Stimulated activated CD4-positive, alpha-beta T cell treated with anti-CD3 and anti-CD28 coated beads, Interleukin-4, amount 100 ng/mL, for 1 hour (primary cell): ENCODE measurements at regions not wholly inside any gene's neighbourhood (a gene's known extent, or its start where the extent isn't known, plus 50 kb on each side); places are given as distances from the start of the nearest gene placed in this dataset.

Source experiments
- DNase-seq: peaks from one replicate; pipeline ENCODE4 v3.0.0-alpha.2; 2020

DNA sequence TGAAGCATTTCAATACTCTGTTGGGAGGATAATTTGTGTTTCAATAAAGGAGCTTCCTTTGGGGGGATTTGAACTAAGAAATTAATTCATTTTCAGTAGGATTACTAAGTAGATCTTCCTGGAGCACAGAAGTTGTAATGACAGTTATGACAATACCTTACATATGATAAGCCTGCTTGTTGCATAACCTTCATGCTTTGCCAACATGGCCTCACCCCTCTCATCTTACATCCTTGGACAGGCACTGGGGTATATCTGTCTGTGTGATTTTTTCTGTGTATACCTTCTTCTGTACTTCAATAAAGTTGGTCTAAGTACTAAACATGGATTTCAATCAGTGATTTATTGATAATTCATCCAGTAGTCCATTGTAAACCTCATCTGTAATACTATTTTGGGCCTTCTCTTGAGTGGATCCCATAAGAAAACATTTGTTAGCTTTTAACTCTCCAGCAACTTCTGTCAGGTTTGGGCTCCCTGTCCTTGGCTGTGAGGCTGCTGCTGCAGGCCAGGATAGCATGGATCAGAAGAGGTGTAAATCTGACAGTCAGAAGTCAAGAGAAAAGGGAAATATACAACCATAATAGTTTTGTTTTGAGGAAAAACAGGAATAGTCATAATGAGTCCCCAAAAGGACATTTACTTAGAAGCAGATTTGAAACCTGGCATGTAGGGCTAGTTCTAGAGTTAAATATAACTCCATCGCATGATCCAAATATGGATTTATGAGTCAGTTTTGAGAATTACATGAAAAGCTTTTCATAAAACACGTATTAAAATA lies 422.2 kb downstream of the KLF5 start:
- no peak for DNase-seq

DNA sequence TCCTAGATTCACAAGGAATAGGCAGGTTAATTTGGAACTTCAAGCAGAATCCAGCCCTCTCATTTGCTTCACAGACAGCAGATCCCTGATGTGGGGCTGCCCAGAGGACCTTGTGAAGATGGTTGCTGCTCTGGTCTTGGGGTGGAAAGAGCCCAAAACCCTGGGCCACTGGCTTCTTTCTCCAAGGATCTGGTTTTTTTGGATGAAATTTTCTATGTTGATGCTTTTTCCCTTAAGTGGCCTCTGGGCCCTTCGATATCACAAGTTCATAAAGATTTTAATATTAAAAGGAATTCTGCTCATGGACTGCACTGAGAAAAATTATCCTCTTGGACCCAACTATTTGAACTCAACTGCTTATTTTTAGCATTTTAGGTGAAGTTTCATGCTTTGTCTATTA lies 421.1 kb downstream of the KLF5 start:
- no peak for DNase-seq

DNA sequence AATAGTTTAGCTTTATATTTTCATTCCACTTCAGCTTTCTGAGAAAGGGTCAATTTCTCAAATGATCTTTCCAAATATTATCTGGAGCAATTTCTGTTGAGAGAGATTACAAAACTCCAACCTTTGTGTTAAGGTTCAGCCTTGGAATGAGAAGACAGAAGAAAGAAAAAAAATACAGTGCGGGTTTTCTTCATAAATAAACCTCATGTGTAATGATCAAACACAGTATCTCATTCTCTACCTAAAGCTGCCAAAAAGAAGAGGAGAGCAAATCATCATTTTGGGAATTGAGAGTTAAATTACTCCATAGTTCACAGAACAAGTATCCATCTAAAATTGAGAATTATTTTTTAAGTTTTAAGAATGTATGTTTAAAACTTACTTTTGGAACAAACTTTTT lies 420.5 kb downstream of the KLF5 start:
- no peak for DNase-seq

DNA sequence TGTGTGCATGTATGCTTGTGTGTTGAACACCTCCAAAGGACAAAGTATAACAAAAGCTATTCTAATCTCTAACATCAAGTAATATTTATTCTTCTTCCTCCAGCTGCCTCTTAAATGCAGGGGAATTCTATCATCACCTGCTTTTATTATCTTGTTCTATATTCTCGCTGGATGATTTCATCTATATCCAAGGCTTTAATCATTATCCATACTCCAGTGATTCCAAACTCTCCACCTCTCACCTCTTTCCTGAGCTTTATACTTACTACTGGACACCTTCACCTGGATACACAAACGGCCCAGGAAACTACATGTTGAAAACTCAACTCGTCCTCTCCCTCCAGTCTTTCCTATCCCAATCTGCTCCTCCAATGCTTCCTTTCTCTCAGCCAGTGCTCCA lies 418.6 kb downstream of the KLF5 start:
- no peak for DNase-seq

DNA sequence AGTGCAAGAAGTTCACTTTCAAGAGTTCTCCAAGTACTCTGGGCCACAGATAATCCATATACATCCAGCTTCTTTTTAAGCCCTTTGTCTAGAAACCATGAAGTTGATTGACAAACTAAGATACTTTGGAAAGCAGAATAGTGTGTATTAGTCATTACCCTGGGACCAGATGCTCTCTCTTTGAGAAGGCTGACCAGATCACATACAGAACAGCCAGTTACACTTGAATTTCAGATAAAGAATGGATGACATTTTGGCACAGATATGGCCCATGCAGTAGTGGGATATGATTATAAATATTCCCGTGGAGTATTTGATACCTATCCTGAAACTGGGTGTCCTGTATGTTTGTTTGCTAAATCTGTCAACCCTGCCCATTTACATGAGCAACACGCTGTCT lies 414.2 kb downstream of the KLF5 start:
- DNase-seq: no peak

DNA sequence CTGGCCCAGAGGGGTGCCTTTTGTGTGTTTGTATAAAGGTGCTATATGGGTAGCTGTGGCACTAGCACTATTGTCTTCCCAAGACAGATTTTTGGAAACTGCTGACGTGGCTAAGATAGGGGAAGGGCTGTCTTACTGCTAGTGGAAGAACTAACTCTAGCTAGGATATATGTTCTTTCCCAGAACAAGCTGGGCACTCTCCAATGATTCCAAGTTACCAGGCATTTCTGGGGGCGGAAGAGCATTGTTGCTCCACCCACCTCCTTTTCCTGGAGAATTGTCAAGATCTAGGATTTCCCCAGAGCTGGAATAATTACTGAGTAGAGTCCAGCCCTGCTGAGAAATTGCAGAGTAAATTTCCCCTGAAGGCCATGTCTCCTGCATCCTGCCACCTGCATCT lies 408.3 kb downstream of the KLF5 start:
- no peak for DNase-seq

DNA sequence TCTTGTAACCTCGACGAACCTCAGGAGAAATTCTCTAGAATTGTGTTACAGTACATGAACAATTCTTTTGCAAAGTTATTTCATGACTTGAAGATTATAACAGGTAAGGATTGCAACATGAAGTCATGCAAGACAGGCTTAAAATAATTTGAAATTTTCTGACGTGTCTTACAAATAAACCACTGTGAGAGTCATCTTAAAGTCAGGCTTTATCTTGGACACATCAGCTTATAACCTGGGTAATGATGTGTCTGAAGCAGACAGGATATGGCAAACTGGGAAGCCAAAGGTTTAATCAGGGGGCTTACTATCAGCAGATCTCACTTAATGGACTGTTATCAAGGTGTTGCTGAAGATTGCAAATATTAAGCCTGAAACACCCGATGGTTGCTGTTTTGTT lies 407.8 kb downstream of the KLF5 start:
- DNase-seq: no peak

DNA sequence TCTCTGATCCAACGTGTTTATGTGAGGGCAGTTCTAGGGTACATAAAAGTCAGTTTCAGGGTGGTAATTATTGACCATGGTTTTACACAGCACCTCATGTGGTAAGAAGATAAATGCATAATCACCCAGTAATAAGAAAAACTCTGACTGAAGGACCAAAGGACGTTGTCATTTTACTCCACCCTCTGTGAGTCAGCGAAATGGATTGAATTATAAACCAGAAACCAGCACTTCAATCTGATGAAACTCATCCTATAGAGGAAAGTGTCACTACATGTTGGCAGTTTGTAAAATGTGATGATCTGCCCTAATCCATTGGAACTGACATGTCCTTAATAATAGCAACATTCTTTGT lies 406.8 kb downstream of the KLF5 start:
- DNase-seq: no peak

DNA sequence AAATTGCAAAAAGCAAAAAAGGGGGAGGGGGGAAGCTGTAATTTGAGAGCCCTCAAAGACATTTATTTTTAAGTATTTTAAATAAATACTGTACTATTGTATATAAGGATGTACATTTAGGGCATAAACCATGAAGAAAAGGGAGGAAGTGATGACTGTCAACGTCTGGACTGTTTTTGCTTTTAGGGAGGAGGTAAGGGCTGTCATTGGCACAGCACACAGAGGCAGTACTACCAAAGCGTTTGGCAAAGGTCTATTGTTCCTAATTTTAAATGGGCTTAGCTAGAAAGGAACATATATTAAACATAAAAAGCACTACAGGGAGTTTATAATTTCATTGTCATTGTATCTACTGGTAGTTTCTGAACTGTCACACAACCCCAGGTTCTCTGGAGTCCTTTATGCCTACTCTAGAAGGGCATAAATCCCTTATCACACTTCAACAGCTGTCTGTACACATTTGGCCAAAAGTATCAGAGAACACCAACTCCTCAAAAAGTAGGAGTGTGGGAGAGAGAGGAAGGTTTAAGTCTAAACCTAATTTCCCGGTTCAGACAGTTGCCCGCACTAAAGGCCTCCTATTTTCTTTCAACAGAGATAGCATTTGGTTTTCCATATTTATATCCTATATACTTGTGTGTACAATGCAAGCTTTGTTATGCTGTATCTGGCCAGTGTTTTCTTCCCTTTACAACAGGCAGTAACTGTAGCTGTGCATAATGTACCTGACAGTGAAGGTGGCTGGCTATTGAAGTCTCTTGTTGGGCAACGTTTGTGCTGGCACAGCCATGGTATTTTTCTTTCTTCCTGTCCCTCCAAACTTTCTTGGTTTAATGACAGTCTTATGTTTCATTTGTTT lies 406.2 kb downstream of the KLF5 start:
- no peak for DNase-seq

DNA sequence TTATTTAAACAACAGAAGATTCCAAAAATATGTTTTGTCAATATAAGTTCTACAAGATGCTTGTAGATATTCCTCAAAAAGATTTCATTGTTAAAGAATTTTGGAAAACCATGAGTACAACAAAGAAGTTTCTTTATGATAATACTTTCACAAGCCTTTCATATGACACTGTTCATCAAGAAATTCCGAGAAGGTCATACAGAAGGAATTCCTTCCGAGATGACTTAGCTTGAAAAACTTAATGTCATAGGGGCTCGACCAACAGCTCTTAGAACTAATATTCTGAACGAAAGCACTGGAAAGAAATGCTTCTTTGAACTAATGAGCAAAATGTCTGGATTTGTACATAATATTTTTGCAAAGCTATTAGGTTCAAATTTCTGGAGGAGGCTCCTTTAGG lies 403.4 kb downstream of the KLF5 start:
- no peak for DNase-seq

DNA sequence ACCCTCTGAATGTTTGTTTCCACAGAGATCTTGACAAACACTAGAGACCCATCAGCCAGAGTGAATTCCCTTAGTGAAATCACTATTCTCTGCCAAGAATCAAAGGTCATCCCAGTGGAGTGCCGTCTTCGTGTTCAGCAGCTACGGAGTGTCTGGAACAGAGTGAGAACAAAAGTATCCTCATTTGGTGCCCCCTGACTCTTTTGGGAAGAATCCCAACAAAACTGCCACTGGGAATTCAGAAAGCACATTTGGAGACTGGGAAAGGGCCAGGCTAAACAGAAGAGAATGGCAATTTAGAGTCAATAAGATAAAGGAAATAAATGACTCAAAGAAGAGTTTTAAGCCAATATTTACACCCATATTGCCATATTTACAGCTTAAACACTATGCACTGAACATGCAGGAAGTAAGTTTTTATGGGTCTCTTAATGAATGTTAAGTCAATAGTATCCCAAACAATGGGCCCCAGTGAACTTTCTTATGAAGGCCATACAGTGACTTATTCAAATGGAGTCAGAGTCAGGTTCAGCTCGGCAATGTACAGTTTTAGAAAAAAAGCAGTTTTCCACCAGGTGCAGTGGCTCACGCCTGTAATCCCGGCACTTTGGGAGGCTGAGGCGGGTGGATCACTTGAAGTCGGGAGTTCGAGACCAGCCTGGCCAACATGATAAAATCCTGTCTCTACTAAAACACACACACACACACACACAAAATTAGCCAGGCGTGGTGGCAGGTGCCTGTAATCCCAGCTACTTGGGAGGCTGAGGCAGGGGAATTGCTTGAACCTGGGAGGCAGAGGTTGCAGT lies 392.6 kb downstream of the KLF5 start:
- no peak for DNase-seq

DNA sequence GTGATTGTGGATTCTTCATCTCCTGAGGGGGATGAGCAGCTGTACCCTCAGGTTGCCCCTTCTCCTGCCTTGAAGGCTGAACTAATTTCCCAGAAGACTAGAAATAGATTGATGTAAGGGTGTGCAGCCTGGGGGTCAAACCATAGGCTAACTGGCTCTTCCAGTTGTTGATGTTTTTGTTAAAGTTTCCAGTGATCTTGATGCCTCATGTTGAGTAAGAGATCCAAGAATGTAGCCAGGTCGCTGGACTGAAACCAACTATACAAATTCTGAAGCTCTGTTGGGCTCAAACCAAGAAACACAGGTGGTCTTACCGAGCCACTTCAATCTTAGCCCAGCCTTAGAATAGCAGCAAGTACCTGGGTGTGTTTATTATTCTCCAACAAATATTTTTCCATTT lies 391.8 kb downstream of the KLF5 start:
- no peak for DNase-seq

DNA sequence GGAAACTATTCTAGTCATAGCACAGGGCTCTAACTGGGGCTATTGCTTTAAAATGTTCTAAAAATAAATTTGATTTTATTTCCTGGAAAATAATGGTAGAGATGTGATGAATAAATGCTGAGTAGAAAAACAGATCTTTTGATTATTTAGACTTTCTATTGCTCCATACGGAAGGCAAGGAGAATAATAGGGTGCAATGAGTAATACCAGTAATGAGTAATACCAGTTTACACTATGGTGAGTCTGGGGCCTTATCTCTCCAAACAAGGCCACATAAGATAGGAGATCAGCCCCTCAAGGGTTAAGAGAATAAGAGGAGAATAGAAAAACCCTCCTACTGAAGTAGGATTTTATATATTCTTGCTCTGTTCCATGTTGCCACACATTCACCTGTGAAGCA lies 390.4 kb downstream of the KLF5 start:
- DNase-seq: no peak

DNA sequence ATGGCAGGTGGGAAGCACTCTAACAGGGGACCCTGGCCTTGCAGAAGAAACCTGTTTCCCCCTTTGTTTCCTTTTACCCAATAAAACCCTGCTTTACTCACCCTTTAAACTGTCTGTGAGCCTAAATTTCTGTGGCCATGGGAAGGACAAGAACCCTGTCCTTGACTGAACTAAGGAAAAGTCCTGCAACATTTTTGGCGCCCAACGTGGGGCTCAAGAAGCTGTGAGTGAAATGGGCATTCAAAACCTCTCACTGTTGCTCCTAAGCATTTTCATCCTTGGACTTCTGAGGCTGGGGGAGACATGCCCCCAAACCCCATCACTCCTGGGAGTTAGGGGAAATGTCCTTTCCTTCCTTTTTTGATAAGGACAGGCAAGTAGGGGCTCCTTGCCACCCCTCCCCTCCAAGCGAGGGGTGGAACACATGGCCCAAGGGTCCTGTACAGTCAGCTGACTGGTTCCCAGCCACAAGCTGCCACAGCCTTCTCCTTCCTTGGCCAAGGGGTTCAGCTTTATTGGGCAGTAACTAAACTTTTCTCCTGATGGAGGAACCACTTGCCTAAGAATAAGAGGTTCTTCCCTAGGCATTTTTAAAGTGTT lies 381.6 kb downstream of the KLF5 start:
- DNase-seq: no peak

DNA sequence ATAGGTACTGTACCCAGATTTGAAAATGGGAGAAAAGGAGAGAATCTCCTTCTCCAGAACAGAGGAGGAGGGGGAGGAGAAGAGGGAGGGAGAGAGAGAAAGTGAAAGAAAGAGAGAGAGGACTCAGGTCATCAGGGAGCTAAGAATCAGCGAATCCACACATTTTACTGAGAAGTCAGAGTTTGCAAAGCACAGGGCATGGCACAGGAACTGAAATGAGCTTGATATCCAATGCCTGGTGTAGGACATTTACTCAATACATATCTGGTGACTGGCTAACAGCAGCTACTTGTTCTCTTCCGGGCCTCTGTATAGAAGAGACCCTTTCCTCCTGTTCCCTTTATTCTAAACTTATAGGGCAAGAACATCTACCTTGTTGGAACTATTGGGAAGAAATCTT lies 375.1 kb downstream of the KLF5 start:
- DNase-seq: no peak

DNA sequence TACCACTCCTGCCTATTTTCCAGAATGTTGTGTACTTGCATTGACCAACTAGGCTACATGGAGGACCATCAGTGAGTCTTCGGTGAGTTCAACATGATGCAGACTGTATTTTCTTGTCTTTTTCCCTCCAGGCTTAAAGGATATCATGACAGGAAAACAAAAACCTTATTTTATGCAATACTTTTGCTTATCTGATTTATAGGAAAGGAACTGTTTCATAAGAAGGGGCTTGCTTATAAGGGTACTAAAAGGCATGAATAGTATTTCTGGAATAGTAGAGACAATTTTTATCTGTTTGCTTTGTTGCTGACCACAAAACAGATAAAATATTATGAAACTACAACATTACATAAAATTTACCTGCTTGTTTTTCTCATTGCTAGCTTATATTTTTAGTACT lies 374.7 kb downstream of the KLF5 start:
- no peak for DNase-seq

DNA sequence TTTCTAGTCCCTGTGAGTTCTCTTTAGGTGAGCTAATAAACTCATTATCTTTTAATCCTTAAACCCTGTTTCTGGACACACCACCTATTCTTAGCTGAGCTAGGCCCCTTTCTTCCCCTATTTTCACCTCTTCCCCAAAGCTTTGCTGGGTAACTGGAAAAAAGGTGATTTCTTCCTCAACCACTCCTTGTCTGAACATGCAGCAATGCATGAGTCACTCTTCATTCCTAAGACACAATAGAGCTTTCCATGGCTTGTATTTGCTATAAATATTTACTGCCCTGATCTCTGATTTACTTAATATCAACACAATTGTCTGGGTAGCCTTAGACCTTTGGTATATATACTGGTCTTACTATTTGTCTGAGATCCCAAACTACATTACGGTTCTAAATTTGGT lies 370.9 kb downstream of the KLF5 start:
- no peak for DNase-seq

DNA sequence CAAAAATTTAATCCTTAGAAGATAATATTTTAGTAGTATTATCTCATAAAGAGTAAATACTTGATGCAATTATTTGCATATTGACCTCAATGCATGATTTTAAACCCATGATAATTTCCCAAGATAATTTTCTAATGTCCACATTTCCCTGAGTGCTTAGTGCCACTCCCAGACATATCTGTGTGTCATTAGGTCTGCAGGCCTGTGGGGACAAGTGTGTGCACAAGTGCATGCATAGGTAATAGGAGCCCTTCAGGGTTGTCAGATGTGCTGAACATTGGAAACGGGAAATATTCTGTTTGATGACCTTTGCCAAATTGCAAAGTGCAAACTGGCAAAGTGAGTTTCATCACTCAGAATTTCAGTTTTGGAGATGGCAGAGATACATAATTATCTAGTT lies 369.9 kb downstream of the KLF5 start:
- DNase-seq: no peak

DNA sequence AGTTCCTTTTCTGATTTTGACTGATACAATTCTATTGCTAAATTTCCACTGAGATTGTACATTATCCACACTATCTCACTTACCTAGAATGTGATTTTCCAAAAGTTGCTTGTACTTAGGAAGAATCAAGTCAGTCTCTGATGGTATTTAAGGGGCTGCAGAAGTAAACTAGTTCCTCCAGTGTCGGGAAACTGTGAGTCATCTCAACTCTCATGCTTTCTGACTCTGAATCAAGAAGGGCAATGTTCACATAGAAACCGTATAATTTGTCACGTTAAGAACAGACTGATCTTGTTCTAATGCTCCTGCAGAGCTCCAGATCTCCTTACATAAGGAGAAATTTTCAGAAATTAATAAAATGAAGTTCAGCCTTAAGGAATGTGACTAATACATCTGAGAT lies 369.3 kb downstream of the KLF5 start:
- DNase-seq: no peak

DNA sequence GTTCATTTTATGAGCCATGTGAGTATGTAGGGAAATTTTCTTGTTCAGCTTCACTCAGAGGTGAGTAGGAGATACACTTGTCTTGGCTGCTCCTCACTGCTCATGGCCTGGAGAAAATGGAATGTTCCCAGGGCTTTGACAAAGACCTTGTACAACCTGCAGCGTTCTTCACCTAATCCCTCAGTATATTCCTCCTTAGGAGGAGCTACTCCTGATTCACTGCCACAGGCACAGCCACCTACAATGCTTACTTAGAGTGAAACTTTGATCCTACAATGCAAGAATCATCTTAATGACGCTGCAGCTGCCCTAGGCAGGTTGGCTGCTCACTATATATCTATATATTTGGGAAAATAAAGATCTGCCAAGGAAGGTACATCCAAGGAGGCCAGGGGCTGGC lies 364.2 kb downstream of the KLF5 start:
- no peak for DNase-seq

DNA sequence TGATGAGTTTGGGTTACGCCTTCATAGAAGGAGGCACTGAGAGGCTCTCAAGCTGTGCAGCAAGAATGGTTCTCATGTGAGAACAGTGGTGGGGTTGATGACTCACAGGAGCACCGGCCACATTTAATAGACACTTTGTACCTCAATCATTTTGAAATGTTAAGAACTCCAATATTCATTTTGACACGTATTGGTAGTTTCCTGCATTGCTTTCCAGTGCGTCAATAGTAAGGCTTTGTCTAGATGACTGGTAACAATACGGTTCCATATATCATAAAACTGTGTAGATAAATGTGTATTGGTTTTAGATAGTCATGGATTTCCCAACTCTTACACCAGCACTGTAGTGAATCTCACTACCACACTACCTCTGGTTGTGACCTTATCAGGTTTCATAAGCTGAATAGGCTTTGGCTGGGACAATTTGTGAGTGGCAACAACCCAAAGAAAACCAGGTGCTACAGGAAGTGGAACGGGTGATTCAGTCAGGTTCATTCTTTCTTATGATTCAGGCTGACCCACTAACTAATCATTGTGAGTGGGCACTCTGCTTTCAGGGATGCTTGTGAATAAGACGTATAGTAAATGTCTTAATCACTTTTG lies 362.6 kb downstream of the KLF5 start:
- DNase-seq: no peak

DNA sequence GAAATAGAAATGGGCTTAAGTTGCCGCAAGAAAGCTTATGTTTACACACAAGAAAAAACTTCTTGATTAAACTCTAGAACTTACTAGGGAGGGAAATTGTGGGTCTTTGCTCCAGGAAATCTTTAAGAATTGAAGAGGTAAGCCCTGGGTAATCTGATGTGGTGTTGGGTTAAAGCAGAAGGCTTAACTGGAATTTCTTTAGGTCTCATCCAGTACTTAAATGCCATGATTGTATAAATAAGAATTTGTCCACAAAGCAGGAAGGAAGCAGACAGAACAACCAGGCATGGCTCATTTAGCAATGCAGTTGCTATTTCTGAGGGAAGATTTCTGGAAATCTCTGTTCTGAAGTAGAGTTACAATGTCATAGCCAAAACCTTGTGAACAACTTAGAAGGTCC lies 360.4 kb downstream of the KLF5 start:
- no peak for DNase-seq
